DMS114 treated with DMSO at 0.1 percent for 48 hours (cell line): ENCODE measurements at regions not wholly inside any gene's neighbourhood (a gene's known extent, or its start where the extent isn't known, plus 50 kb on each side); places are given as distances from the start of the nearest gene placed in this dataset.

Experiments
- DNase-seq: peaks from one replicate; lab custom pipeline; 2025; ENCODE audit not compliant: unreplicated experiment; lab: John Stamatoyannopoulos, UW

DNA sequence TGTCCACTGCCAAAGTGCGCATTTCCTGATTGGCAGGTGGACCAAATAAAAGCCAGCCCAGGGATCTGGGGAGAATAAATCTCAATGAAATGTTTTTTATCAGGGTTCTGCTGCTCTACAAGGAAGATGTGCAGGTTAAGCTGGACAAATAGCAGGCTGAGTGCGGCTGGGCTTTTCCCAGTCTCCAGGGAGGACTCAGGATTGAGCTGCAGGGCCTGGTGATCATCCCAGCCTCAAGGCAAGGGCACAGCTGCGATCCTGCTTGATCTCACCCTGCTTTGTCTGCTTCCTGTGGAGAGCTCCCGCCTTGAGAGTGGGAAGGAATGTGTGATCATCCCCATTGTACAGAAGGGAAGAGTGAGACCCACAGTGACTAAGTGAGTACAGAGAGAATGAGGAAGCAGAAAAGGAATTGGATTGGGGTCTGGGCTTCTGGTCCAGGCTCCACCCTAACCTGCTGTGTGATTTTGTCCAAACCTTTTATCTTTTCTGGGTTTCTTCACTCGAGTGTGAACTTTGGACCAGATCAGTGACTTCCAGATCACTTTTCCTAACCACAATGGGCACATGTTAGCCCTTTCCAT, 75.3 kb upstream of the CRHR1 start:
- DNase-seq, result no peak

DNA sequence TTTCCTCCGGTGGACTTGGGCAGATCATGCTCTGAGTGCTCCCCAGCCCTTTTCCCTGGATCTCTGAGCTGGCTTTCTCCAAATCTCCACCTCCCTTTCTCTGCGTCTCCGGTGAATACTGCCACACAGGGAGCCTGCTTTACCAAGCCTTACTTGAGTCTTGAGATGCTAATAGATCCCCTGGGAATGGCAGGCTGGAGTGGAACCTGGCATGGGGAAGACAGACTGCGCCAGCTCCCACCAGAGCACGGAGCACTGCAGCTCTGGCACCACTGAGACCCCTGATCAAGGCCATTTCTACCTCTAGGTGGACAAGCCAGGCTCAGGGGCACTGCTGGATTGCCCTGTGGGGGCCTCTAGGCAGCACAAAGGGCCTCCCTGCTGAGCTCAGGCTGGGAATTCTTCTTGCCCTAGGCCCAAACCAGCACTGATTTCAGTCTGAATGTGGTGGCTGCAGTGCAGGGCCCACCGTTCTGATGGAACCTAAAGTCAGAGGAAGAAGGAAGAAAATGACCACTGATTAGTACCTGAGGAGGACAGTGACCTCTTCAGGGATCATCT, 74.3 kb upstream of the CRHR1 start:
- DNase-seq, result no peak

DNA sequence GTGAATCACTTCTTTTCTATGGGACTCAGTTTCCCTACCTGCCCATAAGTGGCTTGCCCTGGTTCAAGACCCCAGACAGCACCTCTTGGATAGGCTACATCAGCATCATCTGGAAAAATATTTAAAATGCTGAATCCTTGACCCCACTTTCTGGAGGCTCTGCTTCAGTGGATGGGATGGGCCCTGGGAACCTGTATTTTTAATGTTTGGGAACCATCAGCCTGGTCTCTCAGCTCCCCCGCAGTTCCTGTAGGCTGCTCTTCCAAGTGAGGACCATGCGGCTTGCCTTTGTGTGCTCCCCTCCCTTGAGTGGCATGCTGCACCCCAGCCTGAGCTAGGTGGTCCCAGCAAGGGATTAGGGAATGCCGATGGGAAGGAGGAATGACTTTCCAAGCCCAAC, 68.3 kb upstream of the CRHR1 start:
- DNase-seq, result no peak

DNA sequence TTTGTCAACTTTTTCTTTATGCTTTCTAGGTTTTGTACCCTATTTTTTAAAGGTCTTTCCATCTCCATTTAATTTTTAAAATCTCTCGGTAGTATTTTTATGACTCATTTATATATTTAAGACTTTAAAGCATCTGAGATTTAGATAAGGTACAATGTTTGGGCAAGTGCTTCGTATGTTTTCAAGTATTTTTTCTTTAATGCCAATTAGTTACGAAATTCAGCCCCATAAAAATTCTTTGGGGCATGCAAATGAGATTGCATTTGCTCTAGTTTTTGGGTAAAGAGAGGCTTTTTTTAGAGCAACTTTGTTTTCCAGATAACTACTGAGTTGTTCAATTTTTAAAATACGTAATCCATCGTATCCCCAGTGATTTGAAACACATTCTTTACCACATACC, 65.3 kb upstream of the CRHR1 start:
- DNase-seq, result no peak

GRCh38 chr17:45719335-45720071, 64.6 kb upstream of the CRHR1 start:
- DNase-seq, result peak; percentile 12

- no peak for DNase-seq
These were observed 63.7 kb upstream of the CRHR1 start for GRCh38 chr17:45720386-45720785.

DNA sequence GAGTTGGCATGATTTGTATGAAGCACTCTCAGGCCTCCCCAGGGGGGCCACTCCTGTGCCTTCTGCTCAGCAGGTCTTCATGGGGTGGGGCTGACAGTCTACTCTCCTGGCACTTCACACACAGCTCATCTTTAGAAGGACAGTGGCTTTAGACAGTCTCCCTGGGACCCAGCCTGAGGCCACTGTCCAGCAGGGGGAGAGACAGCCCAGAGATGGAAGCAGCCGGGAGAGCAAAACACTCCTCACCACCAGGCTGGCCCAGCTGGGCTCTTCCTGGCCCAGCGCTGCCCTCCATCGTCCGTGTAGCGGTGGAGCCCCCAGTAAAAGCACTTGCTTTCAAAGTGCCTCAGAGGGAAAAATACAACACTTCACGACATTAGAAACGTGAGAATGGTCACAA, 62.0 kb upstream of the CRHR1 start:
- DNase-seq, result peak; percentile 57

GRCh38 chr17:45729294-45729907, 54.7 kb upstream of the CRHR1 start:
- DNase-seq, result no peak

DNA sequence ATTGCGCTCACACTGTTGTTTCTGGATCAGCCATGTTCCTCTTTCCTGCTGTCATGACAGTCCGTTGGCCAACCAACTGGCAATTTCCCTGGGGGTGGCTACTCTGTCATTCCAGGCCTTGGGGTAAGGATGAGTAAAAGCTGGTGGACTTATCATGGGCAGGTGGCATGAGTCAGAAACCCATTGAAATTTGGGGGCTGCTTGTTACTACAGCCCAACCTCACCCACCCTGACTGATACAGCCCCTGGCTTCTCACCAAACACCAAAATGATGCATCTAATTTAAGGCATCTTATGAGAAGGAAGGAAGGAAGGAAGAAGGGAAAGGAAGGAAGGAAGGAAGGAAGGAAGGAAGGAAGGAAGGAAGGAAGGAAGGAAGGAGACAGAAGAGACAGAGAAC, 53.9 kb upstream of the CRHR1 start:
- DNase-seq, result no peak

DNA sequence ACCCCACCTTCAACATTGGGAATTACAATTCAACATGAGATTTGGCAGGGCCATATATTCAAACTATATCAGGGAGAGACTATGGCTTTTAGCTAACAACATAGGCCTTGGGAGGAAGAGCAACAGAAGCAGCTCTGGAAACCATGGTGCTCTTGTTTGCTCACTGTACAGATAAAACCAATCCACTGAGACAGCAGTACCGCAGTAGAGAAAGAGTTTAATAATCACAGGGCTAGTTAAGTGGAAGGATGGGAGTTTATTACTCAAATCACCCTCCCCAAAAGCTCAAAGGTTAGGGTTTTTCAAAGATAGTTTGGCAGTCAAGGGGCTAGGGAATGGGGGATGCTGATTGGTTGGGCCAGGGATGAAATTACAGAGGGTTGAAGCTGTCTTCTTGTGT, 52.7 kb upstream of the CRHR1 start:
- no peak for DNase-seq

GRCh38 chr17:45732926-45733505, 51.1 kb upstream of the CRHR1 start:
- DNase-seq, result no peak

DNA sequence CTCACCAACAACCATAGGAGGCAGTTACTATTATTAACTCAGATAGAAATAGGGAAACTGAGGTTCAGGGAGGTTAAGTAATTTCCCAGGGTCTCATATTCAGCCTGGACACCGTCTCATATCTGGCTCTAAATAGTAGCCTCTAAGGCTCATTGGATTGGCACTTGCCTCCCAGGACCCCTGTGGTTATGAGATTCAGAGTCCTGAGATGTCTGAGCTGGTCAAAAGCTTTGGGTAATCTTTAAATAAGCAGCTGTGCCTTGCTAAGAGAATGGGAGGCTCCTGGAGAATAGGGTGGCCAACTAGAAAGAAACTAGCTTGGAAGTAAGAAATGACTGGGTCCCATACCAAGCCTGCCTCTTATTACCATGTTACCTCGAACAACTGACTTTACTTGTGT, 50.3 kb upstream of the CRHR1 start:
- no peak for DNase-seq
